NOMO-1 treated with dmso at 0.1 percent for 144 hours (cell line): ENCODE measurements at regions not wholly inside any gene's neighbourhood (a gene's known extent, or its start where the extent isn't known, plus 50 kb on each side); places are given as distances from the start of the nearest gene placed in this dataset.

Experiments used
- DNase-seq: peaks from one replicate; lab custom pipeline; 2025; ENCODE audit not compliant: unreplicated experiment; lab: John Stamatoyannopoulos, UW

- DNase-seq = no peak
Measured at GRCh38 chr18:68435581-68435980, 279.3 kb downstream of the TMX3 start.

- DNase-seq = no peak
Measured at GRCh38 chr18:68431922-68432198, 283.0 kb downstream of the TMX3 start.

- DNase-seq = no peak
Measured at GRCh38 chr18:68431111-68431921, 283.6 kb downstream of the TMX3 start.

GRCh38 chr18:68429841-68430240 lies 285.1 kb downstream of the TMX3 start:
- no peak for DNase-seq

GRCh38 chr18:68429111-68429510 lies 285.8 kb downstream of the TMX3 start:
- no peak for DNase-seq

- no peak for DNase-seq
Measured at GRCh38 chr18:68428661-68429060, 286.2 kb downstream of the TMX3 start.

- DNase-seq = no peak
Measured at GRCh38 chr18:68427951-68428401, 286.9 kb downstream of the TMX3 start.

- DNase-seq = no peak
Measured at GRCh38 chr18:68426731-68427315, 288.1 kb downstream of the TMX3 start.

GRCh38 chr18:68418881-68419280 lies 296.0 kb downstream of the TMX3 start:
- DNase-seq = no peak

GRCh38 chr18:68418226-68418868 lies 296.6 kb downstream of the TMX3 start:
- no peak for DNase-seq

- DNase-seq = no peak
Measured at GRCh38 chr18:68417826-68418225, 297.1 kb downstream of the TMX3 start.

- DNase-seq = no peak
Measured at GRCh38 chr18:68417166-68417799, 297.6 kb downstream of the TMX3 start.

- no peak for DNase-seq
Measured at GRCh38 chr18:68414407-68414806, 300.5 kb downstream of the TMX3 start.

GRCh38 chr18:68409576-68409975 lies 305.3 kb downstream of the TMX3 start:
- DNase-seq = no peak

GRCh38 chr18:68406761-68407160 lies 308.1 kb downstream of the TMX3 start:
- no peak for DNase-seq

- DNase-seq = no peak
Measured at GRCh38 chr18:68402784-68403183, 312.1 kb downstream of the TMX3 start.

GRCh38 chr18:68400889-68401288 lies 314.0 kb downstream of the TMX3 start:
- DNase-seq = no peak

GRCh38 chr18:68399721-68400120 lies 315.2 kb downstream of the TMX3 start:
- DNase-seq = no peak

GRCh38 chr18:68397241-68398035 lies 317.5 kb downstream of the TMX3 start:
- no peak for DNase-seq

- DNase-seq = no peak
Measured at GRCh38 chr18:68394705-68395104, 320.2 kb downstream of the TMX3 start.

GRCh38 chr18:68391801-68392200 lies 323.1 kb downstream of the TMX3 start:
- DNase-seq = no peak
